SK-N-SH (cell line): ENCODE measurements at regions not wholly inside any gene's neighbourhood (a gene's known extent, or its start where the extent isn't known, plus 50 kb on each side); places are given as distances from the start of the nearest gene placed in this dataset.

ENCODE experiments used
- CTCF ChIA-PET: fragments of 300-600, 350-600 bp; formaldehyde crosslinking; extraction: SDS; loops from one replicate; lab custom pipeline; 2021; lab: Yijun Ruan, JAX
- POLR2A ChIA-PET: fragments of 350-600 bp; sonication (Branson Sonifier 250); formaldehyde crosslinking; extraction: SDS; loops from one replicate; lab custom pipeline; 2020; ENCODE audit warnings: antibody characterized with exemption, inconsistent platforms; lab: Yijun Ruan, JAX
- DNase-seq: peaks from one replicate; pipeline ENCODE4 v3.0.0; 2012
- H2AFZ ChIP-seq: fragments of 200-600 bp; sonication (generic); 2 replicates; pipeline ENCODE4 v1.8.1; 2016; ENCODE audit warnings: antibody characterized with exemption, mild to moderate bottlenecking, low read depth
- H3F3A ChIP-seq: fragments of 200-600 bp; sonication (generic); replicated peaks from 2 replicates; pipeline ENCODE3; 2016; ENCODE audit warnings: antibody characterized with exemption, mild to moderate bottlenecking; ENCODE audit not compliant: insufficient read depth
- H3K27ac ChIP-seq, 2 experiments: fragments of 200-500 bp in 1 of 2; fragments of 200-600 bp in 1 of 2; sonication (Bioruptor generic) in 1 of 2; sonication (generic), shearing (Covaris generic) in 1 of 2; 2 replicates each; pipeline versions ENCODE4 v1.5.1 to v1.6.1; 2014 to 2016; ENCODE audit warnings: low read depth in 2 of 2, inconsistent platforms in 1 of 2, low read length in 1 of 2, mild to moderate bottlenecking in 1 of 2, mixed read lengths in 1 of 2
- H3K27me3 ChIP-seq: fragments of 200-600 bp; sonication (generic), shearing (Covaris generic); 2 replicates; pipeline ENCODE4 v1.6.1; 2016; ENCODE audit warnings: mixed run types; ENCODE audit not compliant: insufficient read depth
- H3K36me3 ChIP-seq, 2 experiments: fragments of 200-500 bp in 1 of 2; fragments of 200-600 bp in 1 of 2; sonication (Bioruptor generic) in 1 of 2; sonication (generic) in 1 of 2; replicated peaks in 1 of 2; 2 replicates each; pipeline versions ENCODE3 to v1.5.1; 2014 to 2016; ENCODE audit warnings: low read length in 1 of 2, mild to moderate bottlenecking in 1 of 2; ENCODE audit not compliant: insufficient read depth in 2 of 2, control insufficient read depth in 1 of 2
- H3K4me1 ChIP-seq, 2 experiments: fragments of 200-500 bp in 1 of 2; fragments of 200-600 bp in 1 of 2; sonication (Bioruptor generic) in 1 of 2; sonication (generic), shearing (Covaris generic) in 1 of 2; 2 replicates each; pipeline versions ENCODE4 v1.5.1 to v1.6.1; 2014 to 2016; ENCODE audit warnings: low read depth in 1 of 2, low read length in 1 of 2, mixed run types in 1 of 2; ENCODE audit not compliant: insufficient read depth in 2 of 2, control insufficient read depth in 1 of 2
- H3K4me2 ChIP-seq: fragments of 200-600 bp; sonication (generic), shearing (Covaris generic); 2 replicates; pipeline ENCODE4 v1.6.1; 2017; ENCODE audit warnings: mixed run types
- H3K4me3 ChIP-seq, 2 experiments: fragments of 200-500 bp in 1 of 2; fragments of 200-600 bp in 1 of 2; sonication (Bioruptor generic) in 1 of 2; sonication (generic), shearing (Covaris generic) in 1 of 2; 2 replicates each; pipeline versions ENCODE4 v1.5.1 to v1.8.1; 2014 to 2016; ENCODE audit warnings: low read depth in 2 of 2, inconsistent platforms in 1 of 2, low read length in 1 of 2, mild to moderate bottlenecking in 1 of 2, mixed read lengths in 1 of 2, moderate library complexity in 1 of 2
- H3K79me2 ChIP-seq: fragments of 200-600 bp; sonication (generic); 2 replicates; pipeline ENCODE4 v1.8.1; 2017; ENCODE audit warnings: mild to moderate bottlenecking; ENCODE audit not compliant: insufficient read depth
- H3K9ac ChIP-seq: fragments of 200-600 bp; sonication (generic); 2 replicates; pipeline ENCODE4 v1.6.1; 2017; ENCODE audit warnings: mixed run types
- H3K9me2 ChIP-seq: fragments of 200-600 bp; sonication (generic); 2 replicates; pipeline ENCODE4 v1.6.1; 2017; ENCODE audit warnings: mixed run types
- H3K9me3 ChIP-seq: fragments of 200-600 bp; sonication (generic); 2 replicates; pipeline ENCODE4 v1.6.1; 2017; ENCODE audit warnings: mixed run types, mild to moderate bottlenecking, moderate library complexity
- H4K20me1 ChIP-seq: fragments of 200-600 bp; sonication (generic); 2 replicates; pipeline ENCODE4 v1.6.1; 2017; ENCODE audit warnings: mild to moderate bottlenecking, mixed run types; ENCODE audit not compliant: insufficient read depth
- CHD2 ChIP-seq: fragments of 150-350 bp; IDR thresholded peaks from 2 replicates; pipeline ENCODE4 v1.6.1; 2018; ENCODE audit warnings: low read length; ENCODE audit not compliant: partially characterized antibody
- ELF1 ChIP-seq: IDR thresholded peaks from 2 replicates; pipeline ENCODE4 v1.4.0; 2012
- FOXM1 ChIP-seq: IDR thresholded peaks from 2 replicates; pipeline ENCODE4 v1.4.0; 2012; ENCODE audit warnings: low read depth, mild to moderate bottlenecking
- GABPA ChIP-seq: IDR thresholded peaks from 2 replicates; pipeline ENCODE4 v1.4.0; 2012; ENCODE audit warnings: low read depth, mild to moderate bottlenecking
- GATA2 ChIP-seq: sonication (generic); formaldehyde crosslinking; IDR thresholded peaks from 2 replicates; pipeline ENCODE4 v1.5.0; 2020; ENCODE audit warnings: mild to moderate bottlenecking, missing genetic modification reagents
- JUND ChIP-seq: IDR thresholded peaks from 2 replicates; pipeline ENCODE4 v1.4.0; 2012
- MEF2A ChIP-seq: IDR thresholded peaks from 2 replicates; pipeline ENCODE4 v1.4.0; 2012; ENCODE audit warnings: low read depth, borderline replicate concordance
- MXI1 ChIP-seq: IDR thresholded peaks from 2 replicates; pipeline ENCODE4 v1.6.1; 2012; ENCODE audit warnings: mild to moderate bottlenecking, low read depth, low read length, improper control_type of control experiment
- RAD21 ChIP-seq: IDR thresholded peaks from 2 replicates; pipeline ENCODE4 v1.6.1; 2012; ENCODE audit warnings: mild to moderate bottlenecking, low read length
- RCOR1 ChIP-seq: fragments of 150-350 bp; IDR thresholded peaks from 2 replicates; pipeline ENCODE4 v1.6.1; 2017; ENCODE audit warnings: antibody characterized with exemption, low read length
- RFX5 ChIP-seq: IDR thresholded peaks from 2 replicates; pipeline ENCODE4 v1.6.1; 2012; ENCODE audit warnings: mild to moderate bottlenecking, improper control_type of control experiment, low read length
- RXRA ChIP-seq: IDR thresholded peaks from 2 replicates; pipeline ENCODE4 v1.4.0; 2012; ENCODE audit warnings: low read depth, mild to moderate bottlenecking, borderline replicate concordance
- TAF1 ChIP-seq: IDR thresholded peaks from 2 replicates; pipeline ENCODE4 v1.6.1; 2012; ENCODE audit warnings: low read depth, mild to moderate bottlenecking, low read length, moderate library complexity, borderline replicate concordance
- TEAD4 ChIP-seq: IDR thresholded peaks from 2 replicates; pipeline ENCODE4 v1.4.0; 2012; ENCODE audit warnings: mild to moderate bottlenecking, borderline replicate concordance; ENCODE audit not compliant: insufficient read depth
- WGBS: methylation state at CpG from one replicate; pipeline ENCODE4 v1.1.6; 2017; ENCODE audit warnings: low lambda C conversion rate; 5-methylcytosine and 5-hydroxymethylcytosine counted together
- TF ChIP-seq, protein P1 (sequence below): fragments of 150-350 bp; IDR thresholded peaks from 2 replicates; pipeline ENCODE4 v1.6.1; 2016; ENCODE audit warnings: mild to moderate bottlenecking, low read depth, low read length
- TF ChIP-seq, protein P2 (sequence below): IDR thresholded peaks from 2 replicates; pipeline ENCODE4 v1.4.0; 2012; ENCODE audit warnings: low read depth, borderline replicate concordance
- TF ChIP-seq, protein P3 (sequence below): IDR thresholded peaks from 2 replicates; pipeline ENCODE4 v1.6.1; 2012; ENCODE audit warnings: mild to moderate bottlenecking, low read depth, low read length, moderate library complexity
- TF ChIP-seq, protein P4 (sequence below): fragments of 150-350 bp; IDR thresholded peaks from 2 replicates; pipeline ENCODE4 v1.6.1; 2017; ENCODE audit warnings: antibody characterized with exemption, low read length, low read depth, borderline replicate concordance

DNA sequence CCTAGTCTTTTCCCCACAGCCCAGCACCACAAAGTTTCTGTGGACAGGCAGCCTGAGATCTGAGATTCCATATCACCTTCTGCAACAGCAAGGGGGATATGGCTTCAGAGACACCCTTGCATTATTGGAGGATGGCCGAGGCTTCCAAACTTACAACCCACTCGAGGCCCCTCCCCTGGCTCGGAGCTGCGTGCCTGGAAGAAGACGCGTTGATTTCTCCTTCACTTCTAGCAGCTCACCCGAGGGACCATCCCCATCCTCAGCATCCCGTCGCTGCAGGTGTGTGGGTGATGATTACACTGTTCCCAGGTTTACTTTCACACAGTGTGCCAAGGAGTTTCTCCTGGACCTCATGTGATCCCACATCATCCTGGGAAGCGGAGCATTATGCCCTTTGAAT lies 277.9 kb downstream of the MATN1 start:
- Histone ChIP-seq H3K4me1 (no peaks in the 10 kb centered on the region), H3K9ac (no peak overlapping the region), H3K79me2 (no peaks in the 10 kb centered on the region), H3K27ac (no peak overlapping the region), H3K9me3 (no peaks in the 10 kb centered on the region), H4K20me1 (no peaks in the 10 kb centered on the region), H3K9me2 (no peaks in the 10 kb centered on the region), H3F3A (no peaks in the 10 kb centered on the region), H3K27me3 (no peaks in the 10 kb centered on the region), H2AFZ (no peak overlapping the region), H3K4me3 (no peak overlapping the region), H3K4me2 (no peak overlapping the region), H3K36me3 (no peaks in the 10 kb centered on the region)
- ChIA-PET CTCF (no interaction called here), POLR2A (no interaction called here)
- no peak for TF ChIP-seq MXI1
- no peak for TF ChIP-seq TAF1
- no peak for TF ChIP-seq FOXM1
- TF ChIP-seq, protein P1, sequence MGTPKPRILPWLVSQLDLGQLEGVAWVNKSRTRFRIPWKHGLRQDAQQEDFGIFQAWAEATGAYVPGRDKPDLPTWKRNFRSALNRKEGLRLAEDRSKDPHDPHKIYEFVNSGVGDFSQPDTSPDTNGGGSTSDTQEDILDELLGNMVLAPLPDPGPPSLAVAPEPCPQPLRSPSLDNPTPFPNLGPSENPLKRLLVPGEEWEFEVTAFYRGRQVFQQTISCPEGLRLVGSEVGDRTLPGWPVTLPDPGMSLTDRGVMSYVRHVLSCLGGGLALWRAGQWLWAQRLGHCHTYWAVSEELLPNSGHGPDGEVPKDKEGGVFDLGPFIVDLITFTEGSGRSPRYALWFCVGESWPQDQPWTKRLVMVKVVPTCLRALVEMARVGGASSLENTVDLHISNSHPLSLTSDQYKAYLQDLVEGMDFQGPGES, result no peak
- no peak for TF ChIP-seq JUND
- no peak for TF ChIP-seq TEAD4
- TF ChIP-seq, protein P2, sequence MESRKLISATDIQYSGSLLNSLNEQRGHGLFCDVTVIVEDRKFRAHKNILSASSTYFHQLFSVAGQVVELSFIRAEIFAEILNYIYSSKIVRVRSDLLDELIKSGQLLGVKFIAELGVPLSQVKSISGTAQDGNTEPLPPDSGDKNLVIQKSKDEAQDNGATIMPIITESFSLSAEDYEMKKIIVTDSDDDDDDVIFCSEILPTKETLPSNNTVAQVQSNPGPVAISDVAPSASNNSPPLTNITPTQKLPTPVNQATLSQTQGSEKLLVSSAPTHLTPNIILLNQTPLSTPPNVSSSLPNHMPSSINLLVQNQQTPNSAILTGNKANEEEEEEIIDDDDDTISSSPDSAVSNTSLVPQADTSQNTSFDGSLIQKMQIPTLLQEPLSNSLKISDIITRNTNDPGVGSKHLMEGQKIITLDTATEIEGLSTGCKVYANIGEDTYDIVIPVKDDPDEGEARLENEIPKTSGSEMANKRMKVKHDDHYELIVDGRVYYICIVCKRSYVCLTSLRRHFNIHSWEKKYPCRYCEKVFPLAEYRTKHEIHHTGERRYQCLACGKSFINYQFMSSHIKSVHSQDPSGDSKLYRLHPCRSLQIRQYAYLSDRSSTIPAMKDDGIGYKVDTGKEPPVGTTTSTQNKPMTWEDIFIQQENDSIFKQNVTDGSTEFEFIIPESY, result no peak
- TF ChIP-seq RCOR1, result no peak
- TF ChIP-seq, protein P3, sequence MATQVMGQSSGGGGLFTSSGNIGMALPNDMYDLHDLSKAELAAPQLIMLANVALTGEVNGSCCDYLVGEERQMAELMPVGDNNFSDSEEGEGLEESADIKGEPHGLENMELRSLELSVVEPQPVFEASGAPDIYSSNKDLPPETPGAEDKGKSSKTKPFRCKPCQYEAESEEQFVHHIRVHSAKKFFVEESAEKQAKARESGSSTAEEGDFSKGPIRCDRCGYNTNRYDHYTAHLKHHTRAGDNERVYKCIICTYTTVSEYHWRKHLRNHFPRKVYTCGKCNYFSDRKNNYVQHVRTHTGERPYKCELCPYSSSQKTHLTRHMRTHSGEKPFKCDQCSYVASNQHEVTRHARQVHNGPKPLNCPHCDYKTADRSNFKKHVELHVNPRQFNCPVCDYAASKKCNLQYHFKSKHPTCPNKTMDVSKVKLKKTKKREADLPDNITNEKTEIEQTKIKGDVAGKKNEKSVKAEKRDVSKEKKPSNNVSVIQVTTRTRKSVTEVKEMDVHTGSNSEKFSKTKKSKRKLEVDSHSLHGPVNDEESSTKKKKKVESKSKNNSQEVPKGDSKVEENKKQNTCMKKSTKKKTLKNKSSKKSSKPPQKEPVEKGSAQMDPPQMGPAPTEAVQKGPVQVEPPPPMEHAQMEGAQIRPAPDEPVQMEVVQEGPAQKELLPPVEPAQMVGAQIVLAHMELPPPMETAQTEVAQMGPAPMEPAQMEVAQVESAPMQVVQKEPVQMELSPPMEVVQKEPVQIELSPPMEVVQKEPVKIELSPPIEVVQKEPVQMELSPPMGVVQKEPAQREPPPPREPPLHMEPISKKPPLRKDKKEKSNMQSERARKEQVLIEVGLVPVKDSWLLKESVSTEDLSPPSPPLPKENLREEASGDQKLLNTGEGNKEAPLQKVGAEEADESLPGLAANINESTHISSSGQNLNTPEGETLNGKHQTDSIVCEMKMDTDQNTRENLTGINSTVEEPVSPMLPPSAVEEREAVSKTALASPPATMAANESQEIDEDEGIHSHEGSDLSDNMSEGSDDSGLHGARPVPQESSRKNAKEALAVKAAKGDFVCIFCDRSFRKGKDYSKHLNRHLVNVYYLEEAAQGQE, result no peak
- no peak for TF ChIP-seq GABPA
- TF ChIP-seq MEF2A, result no peak
- TF ChIP-seq RAD21, result no peak
- no peak for TF ChIP-seq RXRA
- TF ChIP-seq, protein P4, sequence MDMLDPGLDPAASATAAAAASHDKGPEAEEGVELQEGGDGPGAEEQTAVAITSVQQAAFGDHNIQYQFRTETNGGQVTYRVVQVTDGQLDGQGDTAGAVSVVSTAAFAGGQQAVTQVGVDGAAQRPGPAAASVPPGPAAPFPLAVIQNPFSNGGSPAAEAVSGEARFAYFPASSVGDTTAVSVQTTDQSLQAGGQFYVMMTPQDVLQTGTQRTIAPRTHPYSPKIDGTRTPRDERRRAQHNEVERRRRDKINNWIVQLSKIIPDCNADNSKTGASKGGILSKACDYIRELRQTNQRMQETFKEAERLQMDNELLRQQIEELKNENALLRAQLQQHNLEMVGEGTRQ, result no peak
- TF ChIP-seq CHD2, result no peak
- no peak for TF ChIP-seq ELF1
- TF ChIP-seq RFX5, result no peak
- no peak for TF ChIP-seq GATA2 (CRISPR knock-in tag)
- no peak for DNase-seq
- WGBS, result 25% methylated on average over 10 of the region's 10 CpGs
